NCI-H1417 (cell line): ENCODE measurements at regions not wholly inside any gene's neighbourhood (a gene's known extent, or its start where the extent isn't known, plus 50 kb on each side); places are given as distances from the start of the nearest gene placed in this dataset.

Experiments
- DNase-seq, 3 experiments: peaks; one replicate each; lab custom pipeline; 2025; lab: John Stamatoyannopoulos, UW

DNA sequence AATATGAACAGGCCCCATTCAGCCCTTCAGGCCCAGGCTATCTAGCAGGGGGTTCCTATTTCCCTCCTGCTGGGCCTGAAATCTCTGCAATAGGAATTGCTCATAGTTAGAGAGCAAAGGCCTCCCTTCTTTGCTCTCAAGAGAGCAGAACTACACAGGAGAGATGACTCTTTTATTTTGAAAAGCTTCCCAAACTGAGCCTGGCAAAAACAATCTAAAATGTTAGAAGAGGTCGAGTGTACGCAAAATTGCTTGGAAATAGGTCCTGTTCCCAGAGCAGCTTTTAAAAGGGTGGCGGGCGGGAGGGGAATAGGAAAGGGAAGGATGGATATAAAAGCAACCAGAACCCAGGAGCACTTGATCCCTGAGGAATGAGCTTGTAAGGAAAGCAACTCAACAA, 68.4 kb upstream of the APCDD1 start:
- DNase-seq = no peak

DNA sequence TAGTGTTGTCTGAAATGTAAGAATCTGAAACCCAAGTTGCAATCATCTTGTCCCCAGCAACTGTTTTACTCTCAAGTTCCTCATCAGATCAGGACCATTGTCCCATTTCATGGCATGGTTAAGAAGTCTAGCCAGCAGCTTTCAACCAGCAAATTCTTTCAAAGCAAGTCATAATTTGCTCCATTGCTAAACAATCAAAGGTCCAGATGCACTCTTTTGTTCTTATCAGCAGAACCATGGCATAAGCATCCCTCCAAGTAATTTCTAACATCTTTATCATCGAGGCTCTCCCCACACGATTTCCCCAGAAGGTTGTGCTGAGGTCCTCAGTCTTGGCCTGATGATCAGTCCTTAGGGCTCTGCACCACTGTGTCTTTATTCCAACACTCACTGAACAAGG, 67.5 kb upstream of the APCDD1 start:
- DNase-seq = no peak

DNA sequence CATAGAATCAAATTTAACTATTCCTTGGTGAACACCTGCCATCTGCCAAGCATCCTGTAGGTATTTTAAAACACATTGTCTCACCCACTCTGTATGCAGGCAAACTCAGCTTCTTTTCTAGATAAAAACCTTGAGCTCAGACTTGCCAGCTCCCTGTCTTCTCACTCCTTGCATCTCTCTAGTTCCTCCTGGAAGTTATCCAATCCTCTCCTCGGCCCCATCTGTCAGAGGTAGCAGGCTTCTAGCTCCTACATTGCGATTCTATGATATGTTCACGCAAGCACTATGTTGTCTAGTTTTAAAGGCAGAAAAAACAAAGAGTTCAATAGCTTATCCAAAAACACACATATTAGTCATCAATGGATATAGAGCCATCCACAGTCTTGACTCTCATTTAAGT, 67.0 kb upstream of the APCDD1 start:
- DNase-seq = no peak

DNA sequence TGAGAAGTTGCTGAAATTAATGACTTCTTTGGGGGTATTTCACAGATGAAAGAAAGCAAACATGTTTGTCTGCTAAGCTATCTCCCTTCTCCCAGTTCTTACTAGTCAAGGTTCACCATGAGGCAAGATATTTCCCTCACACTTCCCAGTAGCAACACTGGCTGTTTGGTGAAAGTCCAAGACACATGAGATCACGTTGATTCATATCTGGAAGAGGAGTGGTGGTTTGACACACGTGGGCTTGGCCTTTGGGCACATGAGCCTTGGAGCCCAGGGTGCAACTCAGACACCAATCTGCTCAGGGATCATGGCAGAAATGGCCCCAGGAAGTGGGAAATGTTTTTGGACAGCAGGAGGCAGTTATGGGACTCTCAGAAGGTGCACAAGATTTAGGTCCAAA, 66.1 kb upstream of the APCDD1 start:
- DNase-seq = no peak

DNA sequence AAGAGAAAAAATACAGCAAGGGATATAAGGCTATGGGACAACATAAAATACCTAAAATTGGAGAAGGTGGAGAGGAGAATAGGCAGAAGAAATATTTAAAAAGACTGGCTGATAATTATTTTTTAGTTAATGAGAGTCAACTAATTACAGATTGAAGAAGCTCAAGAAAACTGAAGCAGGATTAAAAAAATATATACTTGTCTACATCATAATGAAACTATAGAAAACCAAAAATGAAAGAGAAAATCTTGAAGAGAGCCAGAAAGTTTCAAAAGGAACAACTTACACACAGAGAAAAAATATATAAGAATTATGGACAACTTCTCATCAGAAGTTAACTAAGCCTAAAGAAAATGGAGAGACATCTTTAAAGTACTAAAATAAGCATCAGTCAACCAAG, 62.9 kb upstream of the APCDD1 start:
- DNase-seq = no peak

DNA sequence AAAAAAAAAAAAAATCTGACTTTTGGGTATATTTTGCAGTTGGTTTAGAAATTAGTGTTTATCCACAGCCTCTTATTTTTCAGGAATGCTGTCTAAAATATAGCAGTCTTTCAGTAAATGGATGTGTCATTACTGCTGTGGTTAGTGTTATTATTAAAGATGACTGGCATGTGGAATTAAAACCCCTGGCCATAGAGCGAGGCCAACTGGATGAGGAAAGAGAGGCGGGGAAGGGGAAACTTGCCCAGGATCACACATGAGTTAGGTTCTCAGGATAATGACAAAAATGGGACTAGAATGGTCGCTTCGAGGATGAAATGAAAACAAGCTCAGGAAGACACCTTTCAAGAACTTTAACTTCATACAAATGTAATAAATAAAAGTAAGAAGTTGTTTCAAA, 57.4 kb upstream of the APCDD1 start:
- no peak for DNase-seq

DNA sequence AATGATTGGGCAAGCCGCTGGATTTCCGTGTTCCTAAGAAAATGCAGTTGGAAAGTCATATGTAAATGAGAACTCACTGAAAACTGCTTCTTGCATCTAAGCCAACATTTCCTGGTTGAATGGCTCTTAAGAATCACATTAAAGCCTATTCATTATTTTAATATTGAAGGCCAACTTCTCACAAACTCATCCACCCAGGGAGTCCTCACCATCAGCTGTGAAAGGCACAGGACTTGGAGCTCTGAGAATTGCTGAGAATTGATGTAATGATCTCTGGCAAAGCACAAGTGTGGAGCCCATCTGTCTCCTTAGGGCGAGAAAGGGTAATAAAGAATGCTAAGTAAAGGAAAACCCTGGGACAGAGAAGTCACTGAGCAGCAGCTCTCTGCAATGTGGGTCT, 55.9 kb upstream of the APCDD1 start:
- peak in 1 of 3 experiments; percentile 14 for DNase-seq

DNA sequence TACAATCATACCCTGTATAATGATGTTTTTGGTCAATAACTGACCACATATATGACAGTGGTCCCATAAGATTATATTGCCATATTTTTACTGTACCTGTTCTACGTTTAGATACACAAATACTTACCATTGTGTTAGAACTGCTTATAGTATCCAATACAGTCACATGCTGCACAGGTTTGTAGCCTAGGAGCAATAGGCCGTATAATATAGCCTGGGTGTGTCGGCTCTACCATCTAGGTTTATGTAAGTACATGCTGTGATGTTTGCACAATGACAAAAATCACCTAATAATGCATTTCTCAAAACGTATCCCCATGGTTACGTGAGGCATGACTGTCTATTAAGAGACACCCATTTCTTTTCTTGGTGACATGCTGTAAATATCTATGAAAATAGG, 55.0 kb upstream of the APCDD1 start:
- DNase-seq = no peak

DNA sequence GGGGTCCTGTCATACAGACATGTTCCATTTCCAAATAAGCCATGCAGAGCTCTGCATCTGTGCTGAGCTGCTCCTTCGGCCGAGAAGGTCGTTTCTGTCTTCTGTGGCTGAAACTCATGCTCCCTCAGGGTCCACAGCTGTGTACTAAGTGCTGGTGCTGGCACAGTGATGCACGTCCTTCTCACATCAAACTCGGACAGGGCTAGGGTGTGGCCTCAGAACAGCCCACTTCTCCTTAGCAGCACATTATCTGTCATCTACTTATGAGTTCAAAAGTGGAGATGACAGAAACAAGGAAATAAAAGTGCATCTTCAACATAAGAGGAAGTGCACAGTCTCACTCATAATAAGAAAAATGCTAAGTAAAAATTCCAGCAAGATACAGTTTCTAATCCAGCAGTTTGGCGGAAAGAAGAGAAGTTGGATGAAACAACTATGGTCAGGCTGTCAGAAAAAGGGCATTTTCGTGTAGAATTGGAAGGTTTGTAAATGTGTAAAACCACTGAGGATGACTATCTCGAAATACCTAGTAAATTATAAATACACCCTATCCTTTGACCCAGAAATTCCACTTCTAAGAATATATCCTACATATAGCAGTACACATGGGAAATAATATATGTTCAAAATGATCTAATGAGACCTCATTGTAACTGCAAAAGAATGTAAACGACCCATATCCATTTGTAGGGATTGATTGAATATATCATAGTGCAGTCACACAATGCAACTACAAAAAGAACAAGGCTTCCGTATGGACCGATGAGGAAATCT, 53.7 kb upstream of the APCDD1 start:
- DNase-seq = no peak

DNA sequence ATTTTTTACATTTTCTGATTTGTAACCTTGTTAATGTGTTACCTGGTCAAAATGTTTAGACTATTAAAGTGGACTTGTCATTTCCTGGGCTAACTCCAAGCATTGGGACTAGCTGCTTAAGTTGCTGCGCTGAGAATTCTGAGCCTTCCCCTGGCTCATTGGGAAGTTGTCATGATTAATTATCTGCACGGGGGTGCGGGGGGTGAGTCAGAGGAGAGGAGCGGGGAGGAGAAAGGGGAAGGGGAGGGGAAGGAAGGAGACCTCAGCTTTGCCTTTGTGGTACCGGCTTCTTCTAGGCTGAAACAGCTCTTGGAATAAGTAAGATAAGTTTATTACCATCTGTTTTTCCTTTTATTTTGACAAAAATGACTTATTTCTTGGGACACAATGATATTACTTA, 52.9 kb upstream of the APCDD1 start:
- DNase-seq = peak in 1 of 3 experiments; percentile 51

DNA sequence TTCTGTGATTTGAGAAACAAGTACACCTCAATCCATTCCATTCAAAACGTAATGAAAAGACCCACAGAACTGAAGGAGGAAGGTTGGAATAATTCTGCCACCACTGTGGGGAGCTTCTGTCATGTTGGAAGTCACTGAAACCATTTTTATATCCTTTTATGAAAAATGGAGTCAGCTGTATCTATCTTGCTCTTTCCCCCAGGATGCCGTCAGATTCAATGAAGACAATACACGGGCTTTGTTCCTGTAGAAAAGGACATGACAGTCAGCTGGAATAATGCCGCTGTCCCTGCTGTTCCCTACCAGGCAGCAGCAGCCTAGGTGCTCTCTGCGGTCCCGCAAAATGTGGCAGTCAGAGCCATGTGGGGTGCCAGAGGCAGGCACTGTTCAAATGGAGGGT, 52.5 kb upstream of the APCDD1 start:
- no peak for DNase-seq

DNA sequence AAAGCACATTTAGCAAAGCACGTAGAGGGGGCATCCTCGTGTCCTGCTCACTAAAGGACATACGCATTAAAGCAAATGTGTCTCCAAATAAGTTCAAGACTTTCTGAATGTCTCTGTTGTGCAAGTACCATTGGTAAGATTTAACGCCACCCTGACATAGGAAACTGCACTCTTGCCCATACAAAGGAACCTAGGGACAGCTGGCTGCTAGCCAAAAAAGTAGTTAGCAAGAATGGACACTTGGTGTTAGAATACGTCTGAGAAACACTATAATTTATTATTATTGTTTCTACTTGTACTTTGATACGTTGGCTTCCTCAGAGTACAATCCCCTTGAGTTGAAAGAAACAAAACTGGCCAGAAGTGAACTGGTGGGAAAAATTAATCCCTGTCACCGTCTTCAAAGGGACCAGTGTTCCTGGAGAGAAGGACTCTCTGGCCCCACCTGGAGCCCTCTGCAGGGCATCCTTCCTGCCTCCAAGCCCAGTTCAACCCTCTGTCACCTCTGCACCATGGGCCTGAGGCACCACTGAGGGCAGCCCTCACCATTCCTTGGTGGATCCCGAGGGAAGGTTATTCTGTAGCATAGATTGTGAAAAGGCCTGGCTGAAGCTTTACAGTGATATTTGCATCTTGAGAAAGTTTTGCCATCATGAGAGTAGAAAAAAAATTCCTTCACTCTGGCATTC, 51.4 kb upstream of the APCDD1 start:
- peak in 1 of 3 experiments; percentile 24 for DNase-seq

DNA sequence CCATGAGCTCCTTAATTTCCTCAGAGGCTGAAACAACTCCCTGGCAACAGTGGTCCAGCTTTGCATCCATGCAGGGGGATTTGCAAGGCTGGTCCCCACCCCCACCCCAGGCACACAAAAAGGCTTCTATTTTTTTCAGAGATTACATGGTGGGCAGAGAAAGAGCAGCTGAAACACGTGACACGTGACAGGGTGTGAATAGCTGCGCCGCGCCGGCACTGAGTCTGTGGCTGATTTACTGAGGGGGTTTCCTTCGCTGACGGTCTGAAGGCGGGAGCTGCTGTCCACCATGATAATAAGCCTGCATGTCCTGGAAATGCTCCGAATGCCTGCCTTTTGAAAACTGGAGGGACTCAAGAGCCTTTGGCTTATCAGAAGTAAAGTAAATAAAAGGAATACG, 50.7 kb upstream of the APCDD1 start:
- DNase-seq = no peak

DNA sequence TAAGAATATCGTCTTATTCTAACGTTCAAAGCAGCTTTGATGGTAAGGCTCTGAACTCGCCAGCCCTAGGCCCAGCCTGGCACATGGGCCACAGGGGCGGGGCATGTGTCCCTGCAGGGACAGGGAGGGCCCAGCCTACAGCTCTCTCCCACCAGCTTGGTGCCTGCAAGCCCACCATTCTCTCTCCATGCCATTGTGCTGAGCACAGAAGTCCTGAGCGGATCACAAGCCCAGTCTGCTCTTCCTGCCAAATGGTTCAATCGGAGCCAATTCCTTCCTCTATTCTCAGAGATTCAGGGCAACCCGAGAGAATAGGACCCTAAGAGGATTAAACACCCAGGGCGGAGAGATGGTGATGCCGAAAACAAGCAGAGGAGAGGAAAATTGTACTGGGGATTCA, 50.3 kb upstream of the APCDD1 start:
- no peak for DNase-seq
